HFFc6 (cell line): ENCODE measurements at regions not wholly inside any gene's neighbourhood (a gene's known extent, or its start where the extent isn't known, plus 50 kb on each side); places are given as distances from the start of the nearest gene placed in this dataset.

Experiments used
- DNase-seq: peaks from one replicate; pipeline ENCODE4 v3.0.0-alpha.2; 2018
- H3K27ac Mint-ChIP-seq: 2 replicates; pipeline ENCODE4 v1.8.0; 2020; ENCODE audit warnings: mild to moderate bottlenecking, mixed read lengths
- H3K27me3 Mint-ChIP-seq: 2 replicates; pipeline ENCODE4 v1.8.0; 2021; ENCODE audit warnings: mild to moderate bottlenecking, moderate library complexity, mixed read lengths; ENCODE audit not compliant: insufficient read depth
- H3K36me3 Mint-ChIP-seq: 2 replicates; pipeline ENCODE4 v1.8.0; 2021; ENCODE audit warnings: low read depth, mixed read lengths
- H3K4me1 Mint-ChIP-seq: 2 replicates; pipeline ENCODE4 v1.8.0; 2020; ENCODE audit warnings: low read depth, mixed read lengths
- H3K4me3 Mint-ChIP-seq: 2 replicates; pipeline ENCODE4 v1.8.0; 2020; ENCODE audit warnings: mild to moderate bottlenecking, moderate library complexity, mixed read lengths
- H3K9me3 Mint-ChIP-seq: 2 replicates; pipeline ENCODE4 v1.8.0; 2020; ENCODE audit warnings: mild to moderate bottlenecking, mixed read lengths
- TF ChIP-seq, protein P1 (sequence below): fragments of 200-600 bp; sonication (generic); IDR thresholded peaks from 2 replicates; pipeline ENCODE4 v1.5.0; 2021; ENCODE audit warnings: antibody characterized with exemption, mild to moderate bottlenecking

DNA sequence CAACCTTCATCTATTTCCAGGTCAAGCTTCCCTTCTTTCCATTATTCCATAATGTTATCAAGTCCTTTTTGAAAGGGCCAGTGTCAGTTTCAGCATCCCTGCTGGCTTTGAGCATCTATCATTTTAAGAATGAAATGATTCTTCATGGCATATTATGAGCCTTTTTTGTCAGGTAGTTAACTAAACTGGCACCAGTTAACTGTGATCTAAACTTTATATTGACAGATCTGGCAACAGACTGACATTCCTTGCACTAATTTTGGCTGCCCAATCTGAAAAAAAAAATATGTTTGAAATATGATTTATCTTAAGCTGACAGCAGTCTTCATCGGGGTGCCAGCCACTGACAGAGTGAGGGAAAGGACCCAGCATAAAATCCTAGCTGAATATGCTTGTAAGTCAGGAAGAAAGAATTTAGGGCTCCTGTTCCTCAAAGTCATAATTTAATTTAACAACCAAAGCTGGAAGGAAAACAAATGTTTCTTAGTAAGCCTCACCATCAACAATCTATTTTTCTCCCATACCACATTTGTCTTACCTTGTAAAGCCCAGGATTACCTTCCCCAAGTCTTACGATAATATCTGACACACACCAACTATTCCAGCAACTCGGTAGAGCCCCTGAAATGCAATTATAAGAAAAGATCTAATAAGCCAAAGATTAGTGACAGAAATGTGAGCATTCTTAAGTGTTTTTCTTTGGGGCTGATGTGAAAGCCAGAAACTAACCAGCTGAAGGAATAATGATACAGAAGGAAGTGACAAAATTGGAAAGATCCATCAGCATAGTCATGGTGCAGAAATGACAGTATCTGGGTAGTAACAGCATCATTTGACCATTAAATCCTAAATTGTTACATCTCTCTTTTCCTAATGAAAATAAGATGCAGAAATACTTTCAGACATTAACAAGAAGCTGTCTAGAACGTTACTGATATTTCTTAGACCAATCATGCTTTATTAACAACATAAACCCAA is 228.1 kb downstream of the RBM43 start:
- no peaks in the 10 kb centered on the region for H3K9me3 Mint-ChIP-seq
- peaks cover 40% of the 10 kb centered on the region for H3K4me1 Mint-ChIP-seq
- H3K27me3 Mint-ChIP-seq, result peaks cover 1% of the 10 kb centered on the region
- H3K27ac Mint-ChIP-seq, result no peak overlapping the region
- no peaks in the 10 kb centered on the region for H3K36me3 Mint-ChIP-seq
- TF ChIP-seq, protein P1, sequence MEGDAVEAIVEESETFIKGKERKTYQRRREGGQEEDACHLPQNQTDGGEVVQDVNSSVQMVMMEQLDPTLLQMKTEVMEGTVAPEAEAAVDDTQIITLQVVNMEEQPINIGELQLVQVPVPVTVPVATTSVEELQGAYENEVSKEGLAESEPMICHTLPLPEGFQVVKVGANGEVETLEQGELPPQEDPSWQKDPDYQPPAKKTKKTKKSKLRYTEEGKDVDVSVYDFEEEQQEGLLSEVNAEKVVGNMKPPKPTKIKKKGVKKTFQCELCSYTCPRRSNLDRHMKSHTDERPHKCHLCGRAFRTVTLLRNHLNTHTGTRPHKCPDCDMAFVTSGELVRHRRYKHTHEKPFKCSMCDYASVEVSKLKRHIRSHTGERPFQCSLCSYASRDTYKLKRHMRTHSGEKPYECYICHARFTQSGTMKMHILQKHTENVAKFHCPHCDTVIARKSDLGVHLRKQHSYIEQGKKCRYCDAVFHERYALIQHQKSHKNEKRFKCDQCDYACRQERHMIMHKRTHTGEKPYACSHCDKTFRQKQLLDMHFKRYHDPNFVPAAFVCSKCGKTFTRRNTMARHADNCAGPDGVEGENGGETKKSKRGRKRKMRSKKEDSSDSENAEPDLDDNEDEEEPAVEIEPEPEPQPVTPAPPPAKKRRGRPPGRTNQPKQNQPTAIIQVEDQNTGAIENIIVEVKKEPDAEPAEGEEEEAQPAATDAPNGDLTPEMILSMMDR, result no peak
- no peak overlapping the region for H3K4me3 Mint-ChIP-seq
- no peak for DNase-seq

DNA sequence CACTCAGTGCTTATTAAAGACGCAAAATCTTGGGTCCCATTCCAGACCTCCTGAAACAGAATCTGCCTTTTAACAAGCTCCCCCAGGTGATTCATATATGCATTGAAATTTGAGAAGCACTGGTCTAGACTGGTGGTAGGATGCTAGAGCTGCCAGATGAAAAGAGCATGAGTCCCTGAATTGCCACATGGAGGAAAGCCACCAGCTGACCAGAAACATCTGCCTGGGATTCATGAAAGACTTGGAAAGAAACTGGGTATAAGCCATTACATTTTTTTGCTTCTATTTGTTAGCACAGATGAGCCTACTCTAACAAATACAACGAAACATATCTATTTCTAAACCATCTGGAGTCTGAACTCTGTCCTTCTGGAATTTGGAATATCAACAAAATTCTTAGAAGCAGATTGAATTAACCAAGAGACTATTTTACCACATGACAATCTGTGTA is 228.9 kb downstream of the RBM43 start:
- Mint-ChIP-seq H3K27me3 (peaks cover 1% of the 10 kb centered on the region), H3K27ac (peak overlapping the region; percentile 20; the same call in 1 of the 2 replicates), H3K4me3 (no peak overlapping the region), H3K4me1 (peaks cover 43% of the 10 kb centered on the region), H3K36me3 (no peaks in the 10 kb centered on the region), H3K9me3 (no peaks in the 10 kb centered on the region)
- TF ChIP-seq, protein P1, result no peak
- peak; percentile 83 for DNase-seq

DNA sequence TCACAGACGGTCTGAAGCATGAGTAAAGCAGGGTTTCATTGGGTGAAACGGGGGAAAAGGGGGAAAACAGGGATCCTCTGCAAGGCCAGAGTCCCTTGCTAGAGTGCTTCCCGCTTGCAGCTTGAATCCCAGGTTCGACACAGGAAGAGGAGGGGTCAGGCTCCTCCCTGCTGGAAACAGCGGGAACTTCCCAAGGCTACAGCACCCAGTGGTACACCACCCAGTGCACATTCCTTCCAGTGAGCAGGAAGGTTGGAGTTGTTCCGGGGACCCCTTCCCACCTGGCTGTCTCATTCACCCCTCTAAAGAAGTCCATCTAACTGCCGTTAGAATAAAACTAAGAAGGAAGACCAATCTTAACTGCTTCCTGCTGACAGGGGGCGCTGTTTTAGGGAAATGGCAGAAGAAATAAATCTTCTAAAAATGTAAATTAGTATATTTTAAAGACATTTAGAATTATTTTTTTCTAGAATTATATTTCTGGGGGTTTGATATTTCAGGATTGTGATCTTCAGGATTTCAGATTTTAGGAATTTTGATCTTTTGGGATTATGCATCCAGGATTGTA is 230.9 kb downstream of the RBM43 start:
- no peak for DNase-seq
- Mint-ChIP-seq H3K4me3 (no peak overlapping the region), H3K27me3 (no peaks in the 10 kb centered on the region), H3K27ac (no peak overlapping the region), H3K9me3 (no peaks in the 10 kb centered on the region), H3K36me3 (no peaks in the 10 kb centered on the region), H3K4me1 (peaks cover 43% of the 10 kb centered on the region)
- TF ChIP-seq, protein P1, result peak; percentile 73

DNA sequence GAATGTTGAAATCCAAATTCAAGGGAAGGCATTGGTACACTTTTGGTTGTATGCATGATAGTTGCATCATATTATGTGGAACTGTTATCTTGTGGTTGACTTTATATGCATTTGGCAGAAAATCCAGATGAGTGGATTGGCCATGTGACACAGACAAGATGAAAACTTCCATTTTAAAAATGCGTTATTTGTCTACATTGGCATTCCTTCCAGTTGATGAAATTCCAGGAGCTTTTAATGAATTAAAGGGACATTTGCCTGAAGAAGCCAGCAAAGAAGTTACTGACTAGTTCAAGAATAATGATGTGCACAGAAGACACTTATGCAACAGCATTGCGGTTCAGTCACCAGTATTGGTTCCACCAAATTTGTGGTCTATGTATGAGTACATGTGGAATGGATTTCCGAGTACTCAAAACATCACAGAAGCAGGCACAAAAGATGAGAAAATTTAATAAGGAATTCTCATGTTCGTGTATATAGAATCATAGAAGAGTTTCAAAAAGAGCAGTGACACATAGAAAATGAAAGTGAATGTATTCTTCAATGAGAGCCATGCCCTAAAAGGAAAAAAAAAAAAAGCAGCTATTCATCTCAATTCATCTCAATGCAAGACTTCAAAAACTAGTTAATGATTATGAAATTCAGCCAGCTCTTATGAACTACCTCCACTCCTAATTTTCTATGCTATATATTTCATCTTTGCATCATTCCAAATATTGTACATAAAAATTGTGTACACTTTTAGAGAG is 232.1 kb downstream of the RBM43 start:
- H3K9me3 Mint-ChIP-seq, result no peaks in the 10 kb centered on the region
- peak; percentile 87 for DNase-seq
- H3K27ac Mint-ChIP-seq, result peak overlapping the region; percentile 55
- TF ChIP-seq, protein P1, result no peak
- H3K36me3 Mint-ChIP-seq, result no peaks in the 10 kb centered on the region
- H3K27me3 Mint-ChIP-seq, result 0 out of 2 replicates have a peak, but pooled peaks cover 4% of the 10 kb centered on the region
- H3K4me1 Mint-ChIP-seq, result peaks cover 43% of the 10 kb centered on the region
- H3K4me3 Mint-ChIP-seq, result peak overlapping the region; percentile 79

DNA sequence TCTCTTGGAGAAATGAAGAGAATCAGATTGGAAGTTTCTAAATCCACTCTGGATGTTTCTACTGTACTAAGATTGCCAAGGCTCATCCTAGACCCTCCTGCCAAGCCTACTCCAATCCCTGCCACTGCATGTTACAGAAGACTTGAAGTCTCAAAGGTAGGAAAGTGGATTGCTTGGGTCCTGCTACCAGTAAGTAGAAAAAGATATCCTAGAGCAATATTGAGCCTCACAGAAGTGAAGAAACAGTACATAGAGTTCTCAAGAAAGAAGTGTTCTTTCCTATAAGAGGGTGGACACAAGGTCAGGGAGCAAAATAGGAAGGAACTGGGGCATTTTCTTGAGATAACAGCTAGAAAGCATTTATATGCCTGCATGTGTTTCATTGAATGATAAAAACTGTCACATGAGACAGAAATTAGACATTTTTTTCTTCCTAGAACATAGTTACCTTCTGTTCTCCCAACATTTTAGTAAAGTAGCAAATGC is 232.9 kb downstream of the RBM43 start:
- Mint-ChIP-seq H3K27ac (no peak overlapping the region), H3K4me1 (peaks cover 43% of the 10 kb centered on the region), H3K9me3 (no peaks in the 10 kb centered on the region), H3K36me3 (no peaks in the 10 kb centered on the region), H3K27me3 (0 out of 2 replicates have a peak, but pooled peaks cover 4% of the 10 kb centered on the region), H3K4me3 (no peak overlapping the region)
- TF ChIP-seq, protein P1, result no peak
- no peak for DNase-seq
